Endothelial cell of umbilical vein (primary cell): ENCODE measurements at regions not wholly inside any gene's neighbourhood (a gene's known extent, or its start where the extent isn't known, plus 50 kb on each side); places are given as distances from the start of the nearest gene placed in this dataset.
"Not testable (repeated sequence)": the region's sequence is repeated elsewhere in the genome, so short reads cannot be mapped to it uniquely, and the experiment has no call there.

Source experiments
- BruUV-seq: library from RNA; stranded (reverse); fragments of 400-500 nt; replicated peaks from 2 replicates; lab custom pipeline; 2021; lab: Mats Ljungman, UMichigan
- CTCF ChIA-PET: fragments of 300-600, 350-600 bp; sonication (Branson Sonifier 250); formaldehyde crosslinking; loops from one replicate; lab custom pipeline; 2021; ENCODE audit warnings: antibody characterized with exemption, inconsistent platforms; lab: Charles Lee
- POLR2A ChIA-PET: fragments of 300-600, 350-600 bp; sonication (Branson Sonifier 250); formaldehyde crosslinking; loops from one replicate; lab custom pipeline; 2021; ENCODE audit warnings: antibody characterized with exemption, inconsistent platforms; lab: Charles Lee
- DNase-seq: peaks from one replicate; pipeline ENCODE4 v3.0.0-alpha.2; 2011; ENCODE audit warnings: low read depth, low spot score
- FAIRE-seq: peaks from 2 replicates; lab custom pipeline; 2011; peaks lifted over from hg19 to GRCh38; lab: Jason Lieb, UNC
- H2AFZ ChIP-seq: 2 replicates; pipeline ENCODE4 v1.6.0; 2012; ENCODE audit warnings: low read depth, low read length, control low read depth, inconsistent platforms
- H3K27ac ChIP-seq: 2 replicates; pipeline ENCODE4 v1.5.1; 2011; ENCODE audit warnings: low read depth, mild to moderate bottlenecking, control low read depth, low read length, moderate library complexity; ENCODE audit not compliant: insufficient read depth
- H3K27me3 ChIP-seq, 2 experiments: 2 replicates each; pipeline versions ENCODE4 v1.6.0 to v1.6.1; 2011; ENCODE audit warnings: low read length in 2 of 2, mixed read lengths in 1 of 2; ENCODE audit not compliant: control insufficient read depth in 2 of 2, insufficient read depth in 2 of 2
- H3K36me3 ChIP-seq, 2 experiments: 2 replicates in 1 of 2; 3 replicates in 1 of 2; pipeline ENCODE4 v1.5.1; 2011; ENCODE audit warnings: low read length in 2 of 2, mild to moderate bottlenecking in 1 of 2, moderate library complexity in 1 of 2; ENCODE audit not compliant: control insufficient read depth in 2 of 2, insufficient read depth in 2 of 2; ENCODE audit errors: extremely low read depth in 1 of 2
- H3K4me1 ChIP-seq: 3 replicates; pipeline ENCODE4 v1.5.1; 2011; ENCODE audit warnings: mild to moderate bottlenecking, low read length; ENCODE audit not compliant: control insufficient read depth, insufficient read depth; ENCODE audit errors: extremely low read depth
- H3K4me2 ChIP-seq: 2 replicates; pipeline ENCODE4 v1.6.1; 2011; ENCODE audit warnings: low read length, control low read depth, mixed read lengths; ENCODE audit not compliant: insufficient read depth
- H3K4me3 ChIP-seq, 3 experiments: fragments of 200-600 bp in 1 of 3; sonication (generic), shearing (Covaris generic) in 1 of 3; replicated peaks in 1 of 3; 2 replicates each; pipeline ENCODE4 v1.5.1; 2011 to 2016; ENCODE audit warnings: control low read depth in 3 of 3, low read length in 3 of 3, mild to moderate bottlenecking in 2 of 3, inconsistent platforms in 1 of 3, low read depth in 1 of 3, moderate library complexity in 1 of 3; ENCODE audit not compliant: insufficient read depth in 1 of 3
- H3K79me2 ChIP-seq: 2 replicates; pipeline ENCODE4 v1.6.0; 2012; ENCODE audit warnings: low read length, inconsistent platforms; ENCODE audit not compliant: control insufficient read depth, insufficient read depth
- H3K9ac ChIP-seq: replicated peaks from 2 replicates; pipeline ENCODE3; 2011; ENCODE audit warnings: low read length, control low read depth; ENCODE audit not compliant: insufficient read depth; ENCODE audit errors: extremely low read depth
- H3K9me1 ChIP-seq: replicated peaks from 3 replicates; pipeline ENCODE4 v1.6.0; 2011; ENCODE audit warnings: mild to moderate bottlenecking, low read length; ENCODE audit not compliant: control insufficient read depth, insufficient read depth; ENCODE audit errors: extremely low read depth
- H3K9me3 ChIP-seq: replicated peaks from 2 replicates; pipeline ENCODE4 v1.5.1; 2012; ENCODE audit warnings: low read length, inconsistent platforms; ENCODE audit not compliant: control insufficient read depth, insufficient read depth
- H4K20me1 ChIP-seq: replicated peaks from 2 replicates; pipeline ENCODE3; 2011; ENCODE audit warnings: mild to moderate bottlenecking, low read length; ENCODE audit not compliant: control insufficient read depth, insufficient read depth; ENCODE audit errors: extremely low read depth
- EZH2 ChIP-seq: IDR thresholded peaks from 2 replicates; pipeline ENCODE4 v1.6.1; 2012; ENCODE audit warnings: borderline replicate concordance, low read depth, mild to moderate bottlenecking, moderate library complexity, low read length, inconsistent platforms; ENCODE audit not compliant: severe bottlenecking
- FOS ChIP-seq: IDR thresholded peaks from 2 replicates; pipeline ENCODE4 v1.6.1; 2011; ENCODE audit warnings: mild to moderate bottlenecking, low read length, moderate library complexity, borderline replicate concordance; ENCODE audit not compliant: insufficient read depth
- GATA2 ChIP-seq: IDR thresholded peaks from 2 replicates; pipeline ENCODE4 v1.7.0; 2011; ENCODE audit warnings: low read depth, mild to moderate bottlenecking, moderate library complexity, mixed read lengths, low read length; ENCODE audit not compliant: insufficient read length, insufficient read depth
- JUN ChIP-seq: IDR thresholded peaks from 2 replicates; pipeline ENCODE4 v1.6.1; 2011; ENCODE audit warnings: borderline replicate concordance, low read depth; ENCODE audit not compliant: insufficient read length, insufficient read depth
- MYC ChIP-seq: IDR thresholded peaks from one replicate; pipeline ENCODE4 v1.6.1; 2011; ENCODE audit warnings: mild to moderate bottlenecking, low read depth, low read length
- POLR2A ChIP-seq: IDR thresholded peaks from 2 replicates; pipeline ENCODE4 v1.6.1; 2012; ENCODE audit warnings: low read depth, mild to moderate bottlenecking, control low read depth, low read length
- POLR2AphosphoS5 ChIP-seq: IDR thresholded peaks from 2 replicates; pipeline ENCODE4 v1.6.1; 2012; ENCODE audit warnings: low read depth, mild to moderate bottlenecking, control low read depth, low read length, moderate library complexity; ENCODE audit not compliant: insufficient read depth
- dilution Hi-C: fragments of 300-500 bp; cut with MboI; formaldehyde crosslinking; loops from one replicate; pipeline ENCODE4 v1.15.0; 2019; ENCODE audit warnings: low sequenced_read_pairs; ENCODE audit not compliant: extremely low pct_ligation_motif_present
- intact Hi-C: fragments of 100-400 bp; cut with micrococcal nuclease; formaldehyde crosslinking; loops from one replicate; pipeline ENCODE4 v1.10.0; 2022
- TF ChIP-seq, protein P1 (sequence below): IDR thresholded peaks from 2 replicates; pipeline ENCODE4 v1.6.1; 2011; ENCODE audit not compliant: insufficient read depth, insufficient read length
- TF ChIP-seq, protein P2 (sequence below), 2 donors: IDR thresholded peaks; 1 replicate in 1 of 2; 2 replicates in 1 of 2; pipeline ENCODE4 v1.5.1; 2011; ENCODE audit warnings: low read length in 2 of 2, mild to moderate bottlenecking in 2 of 2, moderate library complexity in 2 of 2, control low read depth in 1 of 2, inconsistent platforms in 1 of 2, low read depth in 1 of 2; ENCODE audit not compliant: insufficient read depth in 1 of 2; ENCODE audit errors: extremely low read depth in 1 of 2

DNA sequence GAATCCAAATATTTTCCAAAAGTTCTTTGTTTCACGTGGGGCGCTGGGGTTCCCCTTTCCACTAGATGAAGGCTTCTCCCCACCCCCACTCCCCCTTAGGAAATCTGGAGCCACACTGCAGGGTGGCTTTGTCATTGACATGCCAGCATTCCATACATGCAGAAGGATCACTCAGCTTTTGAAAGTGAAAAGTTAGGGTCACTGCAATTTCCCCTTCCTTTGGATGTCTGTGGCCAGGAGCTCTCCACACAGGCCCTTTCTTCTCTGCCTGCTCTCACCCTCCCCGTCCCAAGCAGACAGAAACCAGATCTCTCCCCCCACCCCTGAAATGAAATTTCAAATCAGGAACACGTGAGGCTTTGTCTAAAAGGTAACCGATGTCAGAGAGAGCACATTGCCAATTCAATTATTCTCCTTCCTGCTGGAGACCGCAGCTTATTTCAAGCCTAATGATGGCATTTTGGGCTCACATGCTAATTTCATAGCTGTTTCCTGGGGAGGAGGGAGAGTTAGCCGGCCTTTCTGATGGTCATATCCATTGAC, 153.9 kb upstream of the RFLNA start:
- H3K4me1 ChIP-seq: no peaks in the 10 kb centered on the region
- TF ChIP-seq POLR2AphosphoS5 (no peak), JUN (no peak), FOS (no peak), GATA2 (no peak), POLR2A (no peak), EZH2 (no peak), MYC (no peak)
- TF ChIP-seq, protein P1, sequence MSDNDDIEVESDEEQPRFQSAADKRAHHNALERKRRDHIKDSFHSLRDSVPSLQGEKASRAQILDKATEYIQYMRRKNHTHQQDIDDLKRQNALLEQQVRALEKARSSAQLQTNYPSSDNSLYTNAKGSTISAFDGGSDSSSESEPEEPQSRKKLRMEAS: no peak
- TF ChIP-seq, protein P2, sequence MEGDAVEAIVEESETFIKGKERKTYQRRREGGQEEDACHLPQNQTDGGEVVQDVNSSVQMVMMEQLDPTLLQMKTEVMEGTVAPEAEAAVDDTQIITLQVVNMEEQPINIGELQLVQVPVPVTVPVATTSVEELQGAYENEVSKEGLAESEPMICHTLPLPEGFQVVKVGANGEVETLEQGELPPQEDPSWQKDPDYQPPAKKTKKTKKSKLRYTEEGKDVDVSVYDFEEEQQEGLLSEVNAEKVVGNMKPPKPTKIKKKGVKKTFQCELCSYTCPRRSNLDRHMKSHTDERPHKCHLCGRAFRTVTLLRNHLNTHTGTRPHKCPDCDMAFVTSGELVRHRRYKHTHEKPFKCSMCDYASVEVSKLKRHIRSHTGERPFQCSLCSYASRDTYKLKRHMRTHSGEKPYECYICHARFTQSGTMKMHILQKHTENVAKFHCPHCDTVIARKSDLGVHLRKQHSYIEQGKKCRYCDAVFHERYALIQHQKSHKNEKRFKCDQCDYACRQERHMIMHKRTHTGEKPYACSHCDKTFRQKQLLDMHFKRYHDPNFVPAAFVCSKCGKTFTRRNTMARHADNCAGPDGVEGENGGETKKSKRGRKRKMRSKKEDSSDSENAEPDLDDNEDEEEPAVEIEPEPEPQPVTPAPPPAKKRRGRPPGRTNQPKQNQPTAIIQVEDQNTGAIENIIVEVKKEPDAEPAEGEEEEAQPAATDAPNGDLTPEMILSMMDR (IDR thresholded peaks at IDR 0.05; ENCODE audit: extremely low read depth in 1 of 2, insufficient read depth in 1 of 2, low read depth in 1 of 2, low read length in 2 of 2): no peak
- no peak overlapping the region for H3K9ac ChIP-seq
- DNase-seq (peak; percentile 7), FAIRE-seq (peak; percentile 18)
- no peaks in the 10 kb centered on the region for H3K27me3 ChIP-seq
- dilution Hi-C loops (no loop called here), intact Hi-C loops (no loop called here)
- no peaks in the 10 kb centered on the region for H3K9me3 ChIP-seq
- no peak overlapping the region for H3K27ac ChIP-seq
- no peaks in the 10 kb centered on the region for H3K79me2 ChIP-seq
- BruUV-seq: no TSS peak
- no peak overlapping the region for H2AFZ ChIP-seq
- no peaks in the 10 kb centered on the region for H3K36me3 ChIP-seq
- no peaks in the 10 kb centered on the region for H3K9me1 ChIP-seq
- no peak overlapping the region for H3K4me2 ChIP-seq
- H4K20me1 ChIP-seq: no peaks in the 10 kb centered on the region
- CTCF ChIA-PET: interaction anchor here (1.5 kb wide), 1 partner anchor 10 kb away, joined by 5 read pairs; no protein-coding TSS in a partner anchor
- H3K4me3 ChIP-seq: no peak overlapping the region
- POLR2A ChIA-PET: no interaction called here

DNA sequence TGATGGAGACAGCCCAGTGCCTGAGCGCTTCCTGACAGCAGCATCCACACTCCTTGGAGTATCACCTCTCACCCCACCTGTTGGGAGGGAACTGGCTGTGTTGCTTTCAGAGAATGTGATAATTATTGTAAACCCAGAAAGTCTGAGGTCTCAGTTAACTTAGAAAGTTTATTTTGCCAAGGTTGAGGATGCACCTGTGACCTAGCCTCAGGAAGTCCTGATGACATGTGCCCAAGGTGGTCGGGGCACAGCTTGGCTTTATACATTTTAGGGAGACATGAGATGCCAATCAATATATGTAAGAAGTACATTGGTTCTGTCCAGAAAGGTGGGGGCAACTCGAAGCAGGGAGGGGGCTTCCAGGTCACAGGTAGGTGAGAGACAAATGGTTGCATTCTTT, 153.3 kb upstream of the RFLNA start:
- H3K79me2 ChIP-seq, DNase-seq, H3K4me1 ChIP-seq, H3K4me2 ChIP-seq, H3K27ac ChIP-seq, dilution Hi-C loops, FAIRE-seq, BruUV-seq, H3K9me3 ChIP-seq, H2AFZ ChIP-seq, H4K20me1 ChIP-seq, H3K27me3 ChIP-seq, H3K4me3 ChIP-seq, POLR2A ChIA-PET, H3K9me1 ChIP-seq, intact Hi-C loops, H3K36me3 ChIP-seq, H3K9ac ChIP-seq: not testable (repeated sequence)
- CTCF ChIA-PET: interaction anchor here (1.5 kb wide), 2 partner anchors 10 to 17 kb away, joined by 4 to 5 read pairs; no protein-coding TSS in a partner anchor
